Keratinocyte (primary cell): ENCODE measurements at regions not wholly inside any gene's neighbourhood (a gene's known extent, or its start where the extent isn't known, plus 50 kb on each side); places are given as distances from the start of the nearest gene placed in this dataset.
"Not testable (repeated sequence)": the region's sequence is repeated elsewhere in the genome, so short reads cannot be mapped to it uniquely, and the experiment has no call there.

Experiments
- DNase-seq: peaks from one replicate; pipeline ENCODE4 v3.0.0-alpha.2; 2011; ENCODE audit warnings: low read depth, missing footprints, low spot score
- FAIRE-seq: peaks from 2 replicates; lab custom pipeline; 2011; peaks lifted over from hg19 to GRCh38; lab: Jason Lieb, UNC
- H2AFZ ChIP-seq: 2 replicates; pipeline ENCODE4 v1.6.0; 2012; ENCODE audit warnings: low read length, control low read depth, inconsistent platforms; ENCODE audit not compliant: control insufficient read depth
- H3K27ac ChIP-seq: 2 replicates; pipeline ENCODE4 v1.5.1; 2011; ENCODE audit warnings: low read length; ENCODE audit not compliant: control insufficient read depth, insufficient read depth
- H3K27me3 ChIP-seq: 3 replicates; pipeline ENCODE4 v1.6.0; 2011; ENCODE audit warnings: low read length; ENCODE audit not compliant: control insufficient read depth, insufficient read depth; ENCODE audit errors: extremely low read depth
- H3K36me3 ChIP-seq, 2 experiments: 2 replicates in 1 of 2; 3 replicates in 1 of 2; pipeline ENCODE4 v1.5.1; 2011; ENCODE audit warnings: low read length in 2 of 2, mild to moderate bottlenecking in 1 of 2; ENCODE audit not compliant: control insufficient read depth in 2 of 2, insufficient read depth in 2 of 2; ENCODE audit errors: extremely low read depth in 1 of 2
- H3K4me1 ChIP-seq: 3 replicates; pipeline ENCODE4 v1.5.1; 2011; ENCODE audit warnings: low read length; ENCODE audit not compliant: control insufficient read depth, insufficient read depth; ENCODE audit errors: extremely low read depth
- H3K4me2 ChIP-seq: 3 replicates; pipeline ENCODE4 v1.6.0; 2011; ENCODE audit warnings: low read depth, low read length; ENCODE audit not compliant: control insufficient read depth, insufficient read depth; ENCODE audit errors: extremely low read depth
- H3K4me3 ChIP-seq, 3 experiments: fragments of 200-600 bp in 1 of 3; sonication (generic) in 1 of 3; 2 replicates in 2 of 3; 3 replicates in 1 of 3; pipeline ENCODE4 v1.5.1; 2011 to 2016; ENCODE audit warnings: low read length in 3 of 3, mild to moderate bottlenecking in 3 of 3, control low read depth in 2 of 3, inconsistent platforms in 1 of 3, low read depth in 1 of 3, mixed read lengths in 1 of 3, mixed run types in 1 of 3, moderate library complexity in 1 of 3; ENCODE audit not compliant: control insufficient read depth in 2 of 3, insufficient read depth in 2 of 3; ENCODE audit errors: extremely low read depth in 1 of 3
- H3K79me2 ChIP-seq: 2 replicates; pipeline ENCODE4 v1.6.0; 2012; ENCODE audit warnings: low read length; ENCODE audit not compliant: control insufficient read depth, insufficient read depth
- H3K9ac ChIP-seq: 3 replicates; pipeline ENCODE4 v1.6.0; 2011; ENCODE audit warnings: low read length; ENCODE audit not compliant: control insufficient read depth, insufficient read depth; ENCODE audit errors: extremely low read depth
- H3K9me1 ChIP-seq: 3 replicates; pipeline ENCODE4 v1.6.0; 2011; ENCODE audit warnings: low read length; ENCODE audit not compliant: control insufficient read depth, insufficient read depth; ENCODE audit errors: extremely low read depth
- H3K9me3 ChIP-seq: 2 replicates; pipeline ENCODE4 v1.5.1; 2012; ENCODE audit warnings: low read depth, low read length; ENCODE audit not compliant: control insufficient read depth
- H4K20me1 ChIP-seq: 3 replicates; pipeline ENCODE4 v1.6.0; 2011; ENCODE audit warnings: low read length; ENCODE audit not compliant: control insufficient read depth, insufficient read depth; ENCODE audit errors: extremely low read depth
- CTCF ChIP-seq, 3 experiments: IDR thresholded peaks in 1 of 3; conservative IDR thresholded peaks in 1 of 3; optimal IDR thresholded peaks in 1 of 3; 2 replicates in 2 of 3; 3 replicates in 1 of 3; pipeline versions ENCODE3 to v1.5.1; 2011; ENCODE audit warnings: low read length in 3 of 3, mild to moderate bottlenecking in 3 of 3, moderate library complexity in 2 of 3, control low read depth in 1 of 3, inconsistent platforms in 1 of 3; ENCODE audit not compliant: insufficient read depth in 2 of 3; ENCODE audit errors: extremely low read depth in 1 of 3
- EZH2 ChIP-seq: IDR thresholded peaks from one replicate; pipeline ENCODE4 v1.6.1; 2012; ENCODE audit warnings: inconsistent platforms, mild to moderate bottlenecking, low read length, moderate library complexity
- dilution Hi-C: fragments of 300-500 bp; cut with MboI; formaldehyde crosslinking; loops from one replicate; pipeline ENCODE4 v1.7.0; 2020; ENCODE audit warnings: low sequenced_read_pairs; ENCODE audit not compliant: extremely low pct_ligation_motif_present

GRCh38 chr15:39034816-39035215 is 470.2 kb upstream of the RASGRP1 start:
- dilution Hi-C loops: no loop called here
- Histone ChIP-seq H3K4me3 (no peak overlapping the region), H3K27me3 (no peaks in the 10 kb centered on the region), H3K9me1 (no peaks in the 10 kb centered on the region), H2AFZ (no peak overlapping the region), H3K9me3 (no peaks in the 10 kb centered on the region), H3K27ac (no peak overlapping the region), H3K4me1 (no peaks in the 10 kb centered on the region), H3K79me2 (no peaks in the 10 kb centered on the region), H3K9ac (no peak overlapping the region), H3K36me3 (no peaks in the 10 kb centered on the region), H3K4me2 (no peak overlapping the region), H4K20me1 (no peaks in the 10 kb centered on the region)
- TF ChIP-seq CTCF (optimal IDR thresholded peaks at IDR 0.05 in 1 of 3, IDR thresholded peaks at IDR 0.05 in 1 of 3, conservative IDR thresholded peaks at IDR 0.05 in 1 of 3; ENCODE audit: extremely low read depth in 1 of 3, insufficient read depth in 2 of 3, low read length in 3 of 3) (no peak), EZH2 (no peak)
- DNase-seq (no peak), FAIRE-seq (no peak)

- H3K36me3 ChIP-seq, H3K9ac ChIP-seq, H3K27me3 ChIP-seq, H2AFZ ChIP-seq, H4K20me1 ChIP-seq, H3K4me1 ChIP-seq, H3K79me2 ChIP-seq, H3K27ac ChIP-seq, DNase-seq, H3K9me1 ChIP-seq, FAIRE-seq, H3K4me2 ChIP-seq, dilution Hi-C loops, H3K9me3 ChIP-seq, H3K4me3 ChIP-seq: not testable (repeated sequence)
Observed at GRCh38 chr15:39037611-39038010, 473.0 kb upstream of the RASGRP1 start.

GRCh38 chr15:39040861-39041260 is 476.2 kb upstream of the RASGRP1 start:
- Histone ChIP-seq H3K4me3 (no peak overlapping the region), H3K27me3 (no peaks in the 10 kb centered on the region), H3K79me2 (no peaks in the 10 kb centered on the region), H4K20me1 (no peaks in the 10 kb centered on the region), H3K4me1 (no peaks in the 10 kb centered on the region), H3K4me2 (no peak overlapping the region), H3K9ac (no peak overlapping the region), H3K36me3 (no peaks in the 10 kb centered on the region), H2AFZ (no peak overlapping the region), H3K27ac (no peak overlapping the region), H3K9me3 (no peaks in the 10 kb centered on the region), H3K9me1 (no peaks in the 10 kb centered on the region)
- TF ChIP-seq CTCF (optimal IDR thresholded peaks at IDR 0.05 in 1 of 3, IDR thresholded peaks at IDR 0.05 in 1 of 3, conservative IDR thresholded peaks at IDR 0.05 in 1 of 3; ENCODE audit: extremely low read depth in 1 of 3, insufficient read depth in 2 of 3, low read length in 3 of 3): no peak
- TF ChIP-seq EZH2: no peak
- dilution Hi-C loops: no loop called here
- no peak for FAIRE-seq
- no peak for DNase-seq
